Stimulated activated CD4-positive, alpha-beta T cell treated with anti-CD3 and anti-CD28 coated beads, Interleukin-2, amount 100 ng/mL, for 24 hours (primary cell): ENCODE measurements at regions not wholly inside any gene's neighbourhood (a gene's known extent, or its start where the extent isn't known, plus 50 kb on each side); places are given as distances from the start of the nearest gene placed in this dataset.

Experiments
- DNase-seq, 2 donors: peaks; one replicate each; pipeline ENCODE4 v3.0.0-alpha.2; 2020

DNA sequence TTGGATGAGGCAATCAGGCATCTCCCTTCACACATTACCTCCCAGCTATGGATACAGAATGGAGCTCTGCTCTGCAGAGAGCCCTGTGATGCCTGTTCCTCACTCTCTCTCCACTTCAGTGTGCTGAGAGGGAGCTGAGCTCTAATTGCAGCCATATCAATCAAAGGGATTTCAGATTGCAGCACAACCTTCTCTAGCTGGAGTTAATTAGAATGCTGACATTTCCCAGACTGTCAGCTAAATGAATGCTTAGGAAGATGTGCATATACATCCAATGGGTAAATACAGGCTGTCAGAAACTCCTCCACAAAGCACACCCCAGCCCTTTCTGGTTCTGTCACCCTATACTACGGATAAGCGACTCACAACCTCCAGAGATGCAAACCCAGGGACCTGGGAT lies 402.6 kb downstream of the EIPR1 start:
- DNase-seq, result no peak

DNA sequence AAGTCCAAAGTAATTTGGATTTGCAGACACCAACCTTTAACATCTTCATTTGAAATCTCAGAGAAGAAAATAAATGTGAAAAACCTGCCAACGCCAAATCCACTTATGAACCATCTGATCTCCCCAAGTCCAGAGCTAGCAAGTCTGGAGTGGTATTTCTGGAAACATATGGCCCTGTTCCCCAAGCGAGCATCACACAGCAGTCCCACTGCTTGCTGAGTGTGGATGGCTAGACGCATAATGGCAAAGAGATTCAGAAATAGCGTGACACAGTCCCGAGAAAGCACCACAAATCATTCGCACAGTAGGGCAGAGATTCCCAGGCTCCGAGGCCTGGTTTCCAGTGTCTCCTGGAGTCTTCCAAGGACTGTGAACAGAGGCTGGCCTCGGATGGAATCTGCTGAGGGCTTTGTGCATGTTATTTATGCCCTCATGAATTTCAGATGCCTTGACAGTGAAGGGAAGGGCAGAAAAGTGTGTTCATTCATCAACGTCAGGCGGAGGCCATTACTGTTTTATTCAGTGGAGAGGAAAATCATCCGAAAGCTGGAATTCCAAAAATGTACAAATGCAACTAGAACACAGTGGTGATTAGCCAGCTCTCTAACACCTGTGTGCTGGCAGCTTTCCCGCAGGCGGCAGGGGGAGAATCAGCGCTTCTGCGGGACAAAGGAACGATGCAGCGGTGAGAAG lies 417.0 kb downstream of the EIPR1 start:
- no peak for DNase-seq

DNA sequence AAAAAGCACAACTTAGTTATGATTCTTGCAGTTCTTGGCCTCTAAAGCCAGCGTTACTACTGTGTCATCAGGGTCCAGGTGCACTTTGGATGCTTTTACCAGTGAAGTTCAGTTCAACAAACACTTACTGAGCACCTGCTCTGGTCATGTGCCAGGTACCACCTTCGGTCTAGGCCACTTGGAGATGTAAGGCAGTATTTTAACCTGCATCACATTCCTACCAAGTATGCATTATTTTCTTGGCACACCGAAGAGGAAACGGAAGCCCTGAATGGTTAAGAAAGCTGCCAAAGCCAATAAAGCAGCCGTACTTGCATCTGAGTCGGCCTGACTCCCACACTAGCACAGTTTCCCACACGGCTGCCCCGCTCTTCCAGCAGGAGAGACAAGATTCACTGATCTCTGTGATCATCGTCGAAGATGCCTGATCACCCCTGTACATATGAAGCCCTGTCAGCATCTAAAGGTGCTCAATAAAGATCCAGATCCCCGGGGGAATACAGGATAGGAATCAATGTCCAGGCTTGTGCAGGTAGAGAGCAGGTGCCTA lies 427.1 kb downstream of the EIPR1 start:
- DNase-seq, result no peak

DNA sequence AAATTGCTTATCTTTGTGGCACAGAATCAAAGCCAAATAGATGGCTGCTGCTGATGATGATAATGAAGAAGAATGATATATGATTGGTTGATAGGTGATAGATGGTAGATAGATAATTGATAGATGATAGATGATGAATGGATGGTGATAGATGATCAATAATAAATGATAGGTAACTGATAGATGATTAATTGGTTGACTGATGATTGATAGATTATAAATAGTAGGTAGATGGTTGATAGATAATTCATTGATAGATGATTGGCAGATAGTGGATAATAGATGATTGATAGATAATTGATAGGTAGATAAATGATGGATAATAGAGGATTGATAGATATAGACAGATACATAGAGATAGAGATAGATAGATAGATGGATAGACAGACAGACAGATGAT lies 430.2 kb downstream of the EIPR1 start:
- no peak for DNase-seq

DNA sequence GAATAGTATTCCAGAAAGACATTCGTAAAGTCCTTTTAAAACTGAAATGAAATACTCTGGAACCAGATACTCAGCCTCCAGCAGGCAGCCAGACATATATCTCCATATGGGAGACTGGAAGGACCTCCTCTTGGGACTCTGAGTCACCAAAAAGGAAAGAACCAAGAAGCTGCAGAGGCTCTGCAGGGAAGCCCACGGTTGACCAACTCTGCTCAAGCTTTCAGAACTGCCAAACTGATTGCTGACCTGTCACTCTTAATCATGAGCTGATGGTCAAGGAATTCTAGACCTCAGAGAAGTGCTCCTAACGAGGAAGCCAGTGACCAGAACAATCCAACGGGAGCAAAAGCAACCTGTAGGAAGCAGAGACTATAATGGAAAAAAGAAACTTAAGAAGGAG lies 434.7 kb downstream of the EIPR1 start:
- DNase-seq, result no peak

DNA sequence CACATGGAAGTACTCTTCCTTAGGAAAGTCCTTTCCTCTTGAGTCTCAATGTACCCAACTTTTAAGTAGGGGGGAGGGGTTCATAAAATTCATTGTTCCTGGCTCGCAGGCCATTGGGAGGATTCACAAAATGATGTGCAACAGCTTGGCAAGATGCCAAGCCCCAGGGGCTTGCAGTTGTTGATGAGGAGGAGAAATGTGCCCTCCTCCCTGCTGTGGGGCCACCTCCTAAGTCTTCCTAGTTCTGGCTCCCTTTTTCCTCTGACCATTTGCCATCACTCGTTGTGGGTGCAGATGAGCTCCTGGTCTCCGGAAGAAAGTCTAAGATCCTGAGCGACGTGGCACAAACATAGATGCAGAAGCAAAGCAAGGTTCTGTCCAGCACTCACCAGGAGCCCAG lies 435.4 kb downstream of the EIPR1 start:
- no peak for DNase-seq

DNA sequence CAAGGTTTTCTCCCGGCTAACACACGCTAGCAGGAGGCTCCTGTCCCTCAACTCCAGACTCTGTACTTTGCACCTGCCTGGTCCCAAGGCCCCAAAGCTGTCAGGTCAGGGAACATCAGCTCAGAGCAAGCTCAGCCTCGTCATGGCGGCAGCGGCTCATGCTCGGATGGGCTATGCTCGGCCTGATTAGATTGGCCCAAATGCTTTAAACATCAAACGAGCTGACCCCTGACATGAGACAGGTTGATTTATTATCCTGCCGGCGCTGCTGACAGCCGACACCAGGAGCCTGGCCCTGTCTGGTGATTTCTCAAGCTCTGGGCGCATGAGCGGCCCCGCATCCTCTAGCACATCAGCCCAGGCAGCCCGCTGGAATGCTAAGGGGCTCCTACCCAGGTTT lies 436.4 kb downstream of the EIPR1 start:
- DNase-seq, result no peak

DNA sequence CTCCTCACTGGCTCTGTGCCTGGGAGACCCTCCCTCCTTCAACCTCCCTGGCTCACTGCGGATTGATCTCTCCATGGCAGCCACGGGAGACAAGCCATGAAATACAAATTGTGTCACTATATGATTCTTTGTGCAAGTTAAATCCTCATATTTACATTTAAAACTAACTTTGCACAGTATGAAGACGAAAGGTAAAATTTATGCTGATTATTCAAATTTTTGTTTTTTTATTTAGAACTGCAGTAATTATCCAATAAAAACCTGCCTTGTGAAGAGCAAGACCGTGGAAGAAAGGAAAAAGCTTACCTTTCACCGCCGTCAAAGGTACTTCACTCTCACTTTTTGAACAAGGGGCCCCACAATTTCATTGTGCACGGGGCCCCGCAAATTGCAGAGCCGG lies 436.9 kb downstream of the EIPR1 start:
- no peak for DNase-seq

DNA sequence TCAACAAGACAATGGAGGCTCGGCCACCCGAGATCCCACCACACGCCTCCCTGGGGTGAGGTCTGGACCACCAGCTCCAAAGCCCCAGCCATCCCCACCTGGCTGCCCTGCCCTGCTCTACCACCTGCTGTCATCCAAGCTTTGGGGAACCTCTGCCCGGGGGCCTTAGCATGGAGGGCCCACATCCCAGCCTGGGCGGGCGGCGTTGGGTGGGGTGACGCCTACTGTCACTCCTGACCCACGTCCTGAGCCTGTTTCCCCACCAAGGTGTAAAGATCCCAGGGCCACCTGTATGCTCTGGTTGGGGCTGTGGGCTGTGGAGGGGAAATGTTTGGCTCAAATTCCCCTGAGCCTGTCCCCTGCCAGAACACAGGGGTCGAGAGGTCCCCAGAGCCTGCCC lies 437.6 kb downstream of the EIPR1 start:
- no peak for DNase-seq

DNA sequence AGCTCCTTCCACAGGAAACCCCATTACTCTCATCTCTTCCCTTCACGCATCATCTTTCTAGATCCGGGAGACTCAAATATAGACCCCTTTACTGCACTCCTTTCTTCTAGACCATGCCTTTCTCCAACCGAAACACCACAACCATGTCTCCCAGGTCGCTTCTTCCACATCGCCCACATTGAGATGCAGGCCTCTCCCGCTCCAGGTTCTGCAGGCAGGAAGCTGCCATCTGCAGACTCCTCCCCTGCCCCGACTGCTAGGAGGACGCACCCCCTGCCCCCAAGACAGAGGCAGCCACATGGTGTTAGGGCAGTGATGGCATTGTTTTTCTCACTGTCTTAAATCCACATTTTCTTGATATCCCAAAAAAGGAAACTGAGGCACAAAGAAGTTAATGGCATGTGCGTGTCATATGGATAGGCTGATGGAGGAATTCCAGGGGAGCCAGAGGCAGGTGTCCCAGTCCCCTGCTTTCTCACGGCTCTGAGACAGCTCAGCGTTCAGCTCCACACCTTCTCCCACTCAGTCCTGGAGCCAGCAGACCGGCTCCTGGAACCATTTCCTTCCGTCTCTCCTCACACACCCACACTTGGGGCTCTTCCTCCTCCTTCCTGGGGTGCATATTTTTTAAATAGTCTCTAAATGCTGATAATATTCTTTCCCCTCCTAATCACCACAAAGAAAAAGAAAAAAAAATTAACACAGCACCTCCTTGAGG lies 438.4 kb downstream of the EIPR1 start:
- DNase-seq, result no peak

DNA sequence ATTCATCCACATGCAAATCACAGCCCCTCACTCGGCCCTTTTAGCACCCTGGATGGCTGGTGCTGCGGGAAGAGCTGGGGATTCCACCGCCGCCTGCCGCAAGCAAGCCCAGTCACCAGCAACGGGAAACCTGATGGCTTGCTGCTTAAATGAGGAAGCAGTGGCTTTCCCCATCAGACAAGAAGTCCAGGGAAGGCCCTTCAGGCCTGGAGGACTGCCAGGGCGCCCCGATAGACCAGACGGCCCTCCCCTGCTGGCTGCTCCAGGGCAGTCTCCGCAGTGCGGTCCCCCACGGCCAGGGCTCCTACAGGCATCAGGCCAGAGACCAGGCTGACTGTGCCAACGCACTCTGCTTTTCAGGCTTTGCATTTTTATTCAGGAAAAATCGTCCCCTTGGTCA lies 439.1 kb downstream of the EIPR1 start:
- no peak for DNase-seq

DNA sequence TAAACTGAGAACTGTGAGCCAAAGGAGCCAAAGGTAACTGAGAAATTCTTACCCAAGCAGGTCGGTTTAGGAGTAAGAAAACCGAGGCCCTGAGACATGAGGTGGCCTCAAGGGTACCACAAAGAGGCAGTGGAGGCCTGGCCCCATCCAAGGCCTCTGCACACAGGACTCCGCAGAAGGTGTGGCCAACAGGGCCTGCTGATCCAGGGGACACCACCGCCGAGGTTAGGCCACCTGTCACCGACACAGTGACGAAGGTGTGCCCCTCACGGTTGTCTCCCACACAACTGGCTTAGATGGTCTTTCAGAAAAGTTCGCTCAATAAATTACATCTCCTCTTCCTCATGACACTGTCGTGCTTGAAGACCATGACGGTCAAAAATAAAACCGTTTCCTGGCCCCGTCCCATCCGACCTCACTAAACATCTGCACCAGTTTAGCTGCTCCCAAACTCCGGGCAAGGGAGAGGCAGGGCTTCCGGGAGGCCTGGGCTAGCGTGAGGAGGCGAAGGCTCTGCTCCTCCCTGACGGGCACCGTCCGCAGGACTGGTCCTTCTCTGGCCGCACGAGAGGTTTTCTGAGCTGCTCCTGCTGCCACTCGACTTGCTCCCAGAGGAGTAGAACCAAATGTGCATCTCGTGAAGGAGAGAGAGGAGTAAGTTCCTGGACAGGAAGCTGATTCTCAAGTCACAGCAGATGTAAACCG lies 442.0 kb downstream of the EIPR1 start:
- DNase-seq, result no peak

DNA sequence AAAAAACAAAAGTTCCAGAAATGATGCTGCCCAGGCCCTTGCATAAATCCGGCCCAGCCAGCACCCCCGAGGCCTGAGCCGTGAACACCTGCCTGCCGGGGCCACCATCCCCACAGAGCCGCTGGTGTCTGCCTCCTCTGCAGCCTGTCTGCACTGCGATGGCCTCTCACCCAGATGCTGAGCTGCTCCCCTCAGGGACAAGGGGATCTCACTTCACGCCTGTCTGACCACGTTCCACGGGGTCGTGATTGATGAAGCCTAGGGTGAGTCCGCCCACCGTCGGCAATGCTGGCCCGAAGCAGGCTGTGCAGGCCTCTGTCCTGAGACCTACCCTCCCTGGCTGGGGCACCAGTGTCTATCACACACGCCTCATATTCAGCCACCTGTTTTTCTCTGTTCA lies 444.2 kb downstream of the EIPR1 start:
- DNase-seq, result no peak

DNA sequence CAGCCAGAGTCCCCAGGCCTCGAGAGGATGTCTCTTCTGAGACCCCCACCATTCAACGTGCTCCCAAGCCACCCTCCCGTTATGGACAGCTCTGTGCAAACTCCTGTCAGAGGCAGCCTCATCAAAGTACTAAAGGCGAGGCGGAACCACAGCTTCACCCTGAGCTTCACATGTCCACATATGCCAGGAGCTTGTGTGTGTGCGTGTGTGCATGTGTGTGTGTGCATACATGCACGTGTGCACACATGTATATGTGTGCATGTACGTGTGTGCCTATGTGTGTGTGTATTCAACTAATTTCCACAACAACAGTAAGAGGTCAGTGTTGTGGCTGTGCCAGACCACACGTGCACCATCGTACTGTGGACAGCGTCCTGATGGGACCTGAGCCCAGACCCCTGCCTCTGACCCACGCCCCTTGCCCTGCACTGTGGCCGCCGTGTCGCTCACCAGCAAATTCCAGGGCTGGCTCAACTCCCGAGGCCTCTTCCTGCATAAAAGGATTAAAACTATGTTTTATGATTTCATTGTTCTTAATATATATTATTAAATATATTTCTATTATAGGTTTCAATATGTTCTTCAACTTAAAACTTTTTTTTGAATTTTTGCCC lies 444.8 kb downstream of the EIPR1 start:
- no peak for DNase-seq

DNA sequence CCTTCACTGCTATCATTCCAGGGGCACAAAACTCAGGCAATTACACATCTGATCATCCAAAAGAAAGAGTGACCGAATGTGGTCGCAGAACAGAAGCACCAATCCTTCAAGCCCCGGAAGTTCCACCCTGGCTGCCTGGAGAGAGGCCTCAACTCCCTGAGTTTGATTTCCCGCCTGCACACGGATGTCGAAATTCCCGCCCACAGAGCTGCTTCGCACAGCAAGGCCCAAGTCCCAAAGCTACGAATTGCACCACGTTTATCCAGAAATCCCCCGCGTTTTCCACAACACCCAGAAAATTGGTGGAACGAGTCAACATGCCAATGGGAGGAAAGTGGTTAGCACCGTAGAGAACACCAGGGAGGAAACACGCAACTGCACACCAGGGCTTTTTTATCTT lies 445.4 kb downstream of the EIPR1 start:
- DNase-seq, result no peak

DNA sequence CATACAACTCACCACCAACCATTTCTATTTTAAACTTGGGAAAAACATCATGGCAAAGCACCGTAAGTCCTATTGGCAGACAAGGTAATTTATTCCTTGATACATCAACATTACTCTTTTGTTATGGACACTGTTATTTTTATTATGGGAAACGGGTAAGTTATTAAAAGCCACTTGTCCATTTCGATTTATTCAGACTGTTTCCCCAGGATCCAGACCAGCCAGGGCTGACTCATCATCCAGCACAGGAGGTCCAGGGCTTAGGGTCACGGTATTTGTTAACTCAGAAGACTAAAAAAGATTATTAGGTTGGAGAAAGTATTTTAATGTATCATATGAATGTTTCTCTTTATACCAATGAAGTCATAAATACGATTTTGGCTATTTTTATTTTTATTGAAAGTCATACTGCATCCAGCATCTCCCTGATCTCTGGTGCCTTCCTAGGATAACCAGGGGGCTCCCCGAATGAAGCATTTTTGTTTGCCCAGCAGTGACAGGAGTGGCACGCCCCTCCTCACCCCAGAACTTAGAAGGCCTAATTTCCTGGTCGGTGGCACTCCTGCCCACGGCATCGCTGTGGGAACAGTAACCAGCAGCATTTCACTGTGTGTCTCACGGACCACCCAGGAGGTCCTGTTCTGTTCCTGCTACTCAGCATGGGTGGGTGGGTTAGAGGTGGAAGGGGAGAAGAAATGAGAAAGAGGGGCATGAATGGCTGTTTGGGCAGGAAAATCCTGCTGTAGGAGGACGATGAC lies 446.1 kb downstream of the EIPR1 start:
- no peak for DNase-seq

DNA sequence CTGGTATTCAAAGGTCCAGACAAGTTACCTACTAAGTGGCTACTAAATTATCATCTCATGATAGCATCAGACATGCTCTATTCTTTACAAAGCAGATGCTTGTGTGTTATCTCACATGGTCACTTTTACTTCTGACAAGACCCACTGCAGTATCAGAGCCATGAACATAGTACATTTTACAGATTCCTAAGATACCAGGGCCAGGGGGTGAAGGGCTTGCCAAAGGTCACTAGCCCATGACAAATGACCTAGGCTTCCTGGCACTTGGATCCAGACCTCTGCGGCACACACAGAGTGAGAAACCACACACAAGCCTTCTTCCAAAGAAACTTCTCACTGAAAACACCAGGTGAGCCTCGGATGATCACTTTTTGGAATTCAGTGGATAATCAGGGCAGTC lies 446.8 kb downstream of the EIPR1 start:
- no peak for DNase-seq

DNA sequence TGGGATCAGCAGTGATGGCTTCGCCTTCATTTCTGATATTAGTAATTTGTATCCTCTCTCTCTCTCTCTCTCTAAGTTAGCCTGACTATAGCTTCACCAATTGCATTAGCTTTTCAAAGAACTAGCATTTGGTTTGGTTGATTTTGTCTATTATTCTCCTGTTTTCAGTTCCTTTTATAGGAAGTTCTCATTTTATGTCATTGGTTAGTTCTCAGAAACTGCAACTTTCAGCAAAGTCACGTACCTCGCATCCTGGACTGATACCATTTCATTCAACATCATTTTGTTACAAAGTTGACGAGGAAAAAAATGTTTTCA lies 450.8 kb downstream of the EIPR1 start:
- no peak for DNase-seq

DNA sequence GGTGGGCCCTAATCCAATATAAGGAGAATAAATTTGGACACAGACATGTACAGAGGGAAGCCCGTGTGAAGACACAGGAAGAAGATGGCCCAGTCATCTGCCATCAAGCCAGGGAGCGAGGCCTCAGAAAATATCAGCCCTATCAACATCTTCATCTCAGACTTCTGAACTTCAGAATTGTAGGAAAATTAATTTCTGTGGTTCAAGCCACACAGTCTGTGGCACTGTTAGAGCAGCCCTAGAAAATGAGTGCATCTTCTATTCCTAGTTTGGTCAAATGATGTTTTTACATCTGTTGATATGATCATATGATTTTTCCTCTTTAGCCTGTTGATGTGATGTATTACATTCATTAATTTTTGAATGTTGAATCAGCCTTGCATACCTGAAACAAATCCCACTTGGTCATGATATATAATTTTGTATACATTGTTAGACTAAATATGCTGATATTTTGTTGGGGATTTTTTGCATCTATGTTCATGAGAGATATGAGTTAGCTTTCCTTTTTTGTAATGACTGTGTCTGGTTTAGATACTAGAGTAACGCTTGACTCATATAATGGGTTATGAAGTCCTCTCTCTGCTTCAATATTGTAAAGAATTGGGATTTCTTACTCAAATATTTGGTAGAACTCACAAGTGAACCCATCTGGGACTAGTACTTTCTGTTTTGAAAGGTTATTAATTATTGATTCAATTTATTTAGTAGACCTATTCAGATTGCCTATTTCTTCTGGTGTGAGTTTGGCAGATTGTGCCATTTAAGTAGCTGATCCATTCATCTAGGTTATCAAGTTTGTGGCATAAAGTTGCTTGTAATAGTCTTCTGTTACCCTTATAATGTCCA lies 451.4 kb downstream of the EIPR1 start:
- DNase-seq, result no peak

DNA sequence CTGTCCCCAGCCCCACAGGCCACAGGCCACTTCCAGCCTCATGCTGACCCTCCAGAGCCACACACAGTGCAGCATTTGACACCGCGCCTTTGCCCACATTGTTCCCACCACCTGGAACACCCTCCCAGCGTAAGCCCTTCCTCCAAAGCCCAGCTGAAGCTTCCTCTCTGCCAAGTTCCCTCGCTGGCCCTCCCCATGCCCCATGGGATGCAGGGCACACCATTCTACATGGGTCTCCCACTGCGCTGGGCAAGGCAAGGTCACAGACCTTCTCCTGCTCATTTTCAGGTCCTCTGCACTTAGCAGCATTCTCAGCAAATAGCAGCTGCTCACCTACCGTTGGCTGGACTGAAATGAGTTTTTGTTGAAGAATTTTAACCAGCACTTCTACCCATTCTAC lies 455.5 kb downstream of the EIPR1 start:
- DNase-seq, result no peak

DNA sequence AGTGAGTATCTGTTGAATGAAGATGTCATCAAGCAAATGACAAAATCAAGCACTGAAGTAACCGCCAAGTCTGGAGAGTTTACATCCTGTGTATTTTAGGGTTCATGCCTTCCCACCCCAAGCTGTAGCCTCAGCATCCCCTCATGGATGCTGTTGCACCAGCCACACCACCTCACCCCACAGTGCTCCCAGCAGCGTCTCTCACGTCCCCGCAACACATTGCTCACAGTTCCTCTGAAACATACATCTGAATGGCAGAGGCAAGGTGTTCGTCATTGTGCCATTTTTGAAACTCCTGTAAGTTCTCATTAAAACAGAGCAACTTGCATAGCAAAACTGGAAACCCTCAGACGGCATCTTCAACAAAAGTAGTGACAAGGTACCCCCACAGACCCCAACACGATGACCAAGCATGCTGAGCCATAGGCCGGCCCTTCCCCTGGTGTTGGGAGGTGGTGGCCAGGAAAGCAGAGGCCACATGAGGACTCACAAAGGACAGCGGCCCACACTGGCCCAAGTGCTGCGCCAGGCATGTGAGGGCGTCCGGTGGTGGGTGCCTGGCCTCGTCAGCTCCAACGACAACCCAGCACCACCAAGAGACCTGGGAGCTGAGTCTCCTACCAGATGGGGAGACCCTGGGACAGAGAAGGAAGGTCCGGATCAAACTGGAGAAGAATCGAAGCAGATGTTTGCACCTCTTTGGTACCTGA lies 456.5 kb downstream of the EIPR1 start:
- DNase-seq, result no peak
